ENCODE measurements at regions not wholly inside any gene's neighbourhood (a gene's known extent, or its start where the extent isn't known, plus 50 kb on each side); places are given as distances from the start of the nearest gene placed in this dataset.
"Not testable (repeated sequence)": the region's sequence is repeated elsewhere in the genome, so short reads cannot be mapped to it uniquely, and the experiment has no call there.

DNA sequence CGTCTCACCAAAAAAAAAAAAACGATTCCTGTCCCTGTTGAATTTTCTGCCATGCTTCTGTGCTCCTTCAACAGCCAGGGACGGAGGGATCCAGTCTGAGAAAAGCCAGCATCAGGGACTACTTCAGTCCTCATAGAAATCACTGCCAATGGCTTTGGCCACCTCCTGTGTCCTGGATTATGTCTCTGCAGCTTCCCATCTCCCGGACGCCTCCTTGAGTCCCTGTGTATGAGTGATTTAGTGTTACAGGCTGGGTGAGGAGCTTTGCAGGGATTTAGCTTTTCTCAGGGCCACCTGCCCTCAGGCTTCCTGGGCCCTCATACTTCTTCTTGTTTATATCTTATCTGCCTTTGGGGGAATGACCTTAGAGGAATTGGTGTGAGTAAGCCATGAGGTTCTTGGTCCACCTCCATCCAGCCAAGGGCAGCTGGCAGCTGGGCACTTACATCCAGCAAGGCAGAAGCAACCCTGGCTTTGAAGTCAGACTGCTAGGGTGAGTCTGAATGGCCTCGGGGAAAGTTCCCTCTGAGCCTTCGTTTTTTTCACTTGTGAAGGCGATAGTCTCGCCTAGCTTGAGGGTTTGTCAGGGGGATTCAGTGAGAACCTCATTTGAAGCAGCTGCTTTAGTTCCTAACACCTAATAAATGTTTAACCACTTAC, 65.6 kb downstream of the NPIPB11 start:
- H3K4me1 ChIP-seq; DNase-seq; intact Hi-C loops (cut with DNase I); H3K27me3 ChIP-seq; H3K4me3 ChIP-seq; H3K36me3 ChIP-seq; H3K9me3 ChIP-seq: not testable (repeated sequence)
- peak in 3 of 4 donors; percentile 18 to 67 (median 65) for TF ChIP-seq POLR2AphosphoS5 (IDR thresholded peaks at IDR 0.05)
- WGBS, 2 donors: 84 to 87% methylated on average over 9 of the region's 9 CpGs
- peak overlapping the region in 1 of 4 donors; percentile 25 for H3K27ac ChIP-seq

DNA sequence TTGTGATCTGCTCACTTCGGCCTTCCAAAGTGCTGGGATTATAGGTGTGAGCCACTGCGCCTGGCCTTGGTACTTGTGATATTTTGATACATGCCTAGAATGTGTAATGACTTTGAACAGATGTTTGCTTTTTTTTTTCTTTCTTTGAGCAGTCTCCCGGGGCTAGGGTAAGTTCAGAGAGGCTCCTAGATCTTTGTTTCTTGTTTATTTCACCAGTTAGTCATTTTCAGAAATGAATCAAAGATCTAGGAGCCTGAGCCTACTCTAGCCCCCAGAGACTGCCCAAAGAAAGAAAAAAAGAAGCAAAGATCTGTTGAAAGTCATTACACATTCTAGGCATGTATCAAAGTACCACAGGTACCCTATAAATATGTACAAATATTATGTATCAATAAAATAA, 66.3 kb downstream of the NPIPB11 start:
- H3K9me3 ChIP-seq; H3K4me1 ChIP-seq; DNase-seq; H3K27me3 ChIP-seq; H3K36me3 ChIP-seq; H3K4me3 ChIP-seq; H3K27ac ChIP-seq; intact Hi-C loops (cut with DNase I): not testable (repeated sequence)
- WGBS, 2 donors: 70 to 75% methylated on average over 3 of the region's 3 CpGs

DNA sequence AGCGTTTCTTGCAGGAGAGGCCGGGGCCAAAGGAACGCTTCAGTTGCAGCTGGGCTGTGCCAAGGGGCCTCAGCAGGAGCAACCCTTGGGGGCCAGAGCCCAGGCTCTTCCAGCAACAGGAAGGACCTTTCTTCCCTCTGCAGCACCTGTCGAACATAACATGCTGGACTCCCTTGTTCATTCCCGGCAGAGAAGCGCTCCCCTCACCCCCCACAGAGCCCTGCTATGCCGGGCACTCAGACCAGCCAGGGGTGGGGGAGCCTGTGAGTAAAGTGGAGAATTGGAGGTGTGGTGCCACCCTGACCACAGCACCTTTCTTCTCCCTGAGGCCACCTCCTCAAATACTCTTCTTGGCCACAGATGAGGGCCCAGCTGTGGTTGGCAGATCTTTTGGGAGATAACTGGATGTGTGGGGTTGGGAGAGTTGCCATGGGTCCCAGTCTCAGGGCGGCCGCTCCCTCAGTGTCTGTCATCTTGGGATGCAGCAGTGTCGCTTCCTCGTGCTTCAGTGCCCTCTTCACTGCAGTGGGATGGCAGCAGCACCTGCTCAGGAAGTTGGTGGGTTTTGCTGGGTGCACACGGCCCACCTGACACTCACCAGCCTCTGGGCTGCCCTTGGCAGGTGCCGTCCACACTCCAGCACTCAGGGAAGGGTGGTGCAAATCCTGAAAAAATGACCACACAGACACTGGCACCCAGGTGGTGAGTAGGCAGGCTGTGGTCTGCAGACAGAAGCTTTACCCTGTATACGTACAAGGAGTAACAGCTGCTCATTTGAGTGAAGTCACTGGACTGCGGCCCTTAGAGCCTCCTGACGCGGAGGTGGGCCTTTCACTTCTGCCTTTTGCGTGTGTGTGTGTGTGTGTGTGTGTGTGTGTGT, 67.5 kb downstream of the NPIPB11 start:
- H3K4me3 ChIP-seq; H3K27me3 ChIP-seq; H3K4me1 ChIP-seq; DNase-seq; H3K9me3 ChIP-seq; intact Hi-C loops (cut with DNase I); H3K27ac ChIP-seq; H3K36me3 ChIP-seq: not testable (repeated sequence)
- WGBS, 2 donors: 68 to 88% methylated on average over 18 of the region's 18 CpGs

DNA sequence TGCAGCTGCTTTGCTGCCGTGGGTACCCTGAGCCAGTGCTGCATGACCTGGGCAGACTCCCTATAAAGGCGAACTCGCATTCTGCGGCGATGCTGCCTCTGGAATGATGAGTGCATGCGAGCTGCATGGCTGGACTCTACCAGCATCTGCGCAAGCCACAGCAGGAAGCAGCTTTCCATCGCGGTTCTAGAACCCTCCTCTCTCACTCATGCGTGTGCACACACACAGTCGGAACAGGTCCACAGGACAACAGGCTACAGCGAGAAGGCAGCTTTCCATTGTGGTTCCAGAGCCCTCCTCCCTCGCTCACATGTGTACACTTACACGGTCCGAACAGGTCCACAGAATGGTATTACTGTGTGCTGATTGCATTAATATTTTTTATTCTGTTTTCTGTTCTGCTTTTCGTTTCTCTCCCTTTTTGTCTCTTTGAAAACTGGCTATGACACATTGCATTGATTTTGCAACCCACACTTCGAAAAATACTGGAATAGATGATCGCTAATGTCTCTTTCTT, 69.1 kb downstream of the NPIPB11 start:
- H3K4me3 ChIP-seq; H3K4me1 ChIP-seq; intact Hi-C loops (cut with DNase I); H3K27me3 ChIP-seq; DNase-seq; H3K9me3 ChIP-seq; H3K36me3 ChIP-seq; H3K27ac ChIP-seq: not testable (repeated sequence)
- 81 to 91% methylated on average over 18 of the region's 18 CpGs for WGBS, 2 donors

DNA sequence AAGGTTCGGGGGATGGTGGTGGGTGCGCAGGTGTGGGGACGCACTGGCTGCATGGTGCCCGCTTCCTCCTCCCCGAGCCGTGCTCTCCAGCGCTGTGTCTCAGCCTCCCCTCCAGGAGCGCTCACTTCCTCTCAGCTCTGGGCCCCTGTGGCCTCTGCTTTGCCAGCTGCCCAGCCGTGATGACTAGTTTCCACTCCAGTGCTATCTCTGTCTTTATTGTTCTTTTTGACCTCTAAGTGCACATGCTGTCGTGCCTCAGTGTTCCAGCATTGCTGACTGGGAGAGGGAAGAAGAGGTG, 71.0 kb downstream of the NPIPB11 start:
- H3K4me1 ChIP-seq; DNase-seq; H3K9me3 ChIP-seq; H3K27ac ChIP-seq; H3K36me3 ChIP-seq; H3K27me3 ChIP-seq; intact Hi-C loops (cut with DNase I); H3K4me3 ChIP-seq: not testable (repeated sequence)
- WGBS, 2 donors: 48 to 87% methylated on average over 10 of the region's 10 CpGs

DNA sequence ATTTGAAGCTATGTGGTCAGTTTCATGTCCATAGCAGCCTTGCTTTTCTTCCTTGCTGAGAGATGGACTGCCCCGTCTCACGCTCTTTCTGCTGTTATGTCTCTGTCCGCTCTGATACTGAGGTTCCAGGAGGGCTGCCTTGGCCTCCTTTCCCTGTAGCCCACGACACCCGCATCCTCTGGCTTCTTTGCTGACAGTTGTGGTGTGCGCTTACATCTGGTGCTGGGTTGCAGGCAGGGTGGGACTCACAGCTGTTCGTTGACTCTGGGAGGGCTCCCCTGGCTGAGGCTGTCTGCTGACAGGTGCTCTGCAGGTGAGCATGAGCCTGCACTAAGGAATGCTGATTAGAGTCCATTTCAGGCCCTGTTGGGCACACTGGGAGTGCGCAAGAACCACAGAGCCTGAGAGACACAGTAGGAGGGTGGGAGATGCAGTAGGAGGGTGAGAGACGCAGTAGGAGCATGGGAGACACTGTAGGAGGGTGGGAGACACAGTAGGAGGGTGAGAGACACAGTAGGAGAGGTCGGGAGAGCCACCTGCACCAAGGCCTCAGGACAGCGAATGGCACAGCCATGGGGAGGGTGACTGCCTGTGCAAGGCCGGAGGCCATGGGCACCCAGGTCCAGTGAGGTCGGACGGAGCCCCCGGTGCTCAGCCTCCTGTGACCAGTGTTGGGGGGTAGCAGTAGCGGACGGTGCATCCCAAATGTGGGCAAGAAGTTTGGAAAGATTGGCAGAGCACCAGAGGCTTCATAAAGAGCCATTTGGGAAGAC, 71.5 kb downstream of the NPIPB11 start:
- H3K9me3 ChIP-seq; H3K27me3 ChIP-seq; DNase-seq; H3K4me1 ChIP-seq; H3K36me3 ChIP-seq; intact Hi-C loops (cut with DNase I); H3K27ac ChIP-seq; H3K4me3 ChIP-seq: not testable (repeated sequence)
- WGBS, 2 donors: 92% methylated on average over 17 of the region's 17 CpGs

DNA sequence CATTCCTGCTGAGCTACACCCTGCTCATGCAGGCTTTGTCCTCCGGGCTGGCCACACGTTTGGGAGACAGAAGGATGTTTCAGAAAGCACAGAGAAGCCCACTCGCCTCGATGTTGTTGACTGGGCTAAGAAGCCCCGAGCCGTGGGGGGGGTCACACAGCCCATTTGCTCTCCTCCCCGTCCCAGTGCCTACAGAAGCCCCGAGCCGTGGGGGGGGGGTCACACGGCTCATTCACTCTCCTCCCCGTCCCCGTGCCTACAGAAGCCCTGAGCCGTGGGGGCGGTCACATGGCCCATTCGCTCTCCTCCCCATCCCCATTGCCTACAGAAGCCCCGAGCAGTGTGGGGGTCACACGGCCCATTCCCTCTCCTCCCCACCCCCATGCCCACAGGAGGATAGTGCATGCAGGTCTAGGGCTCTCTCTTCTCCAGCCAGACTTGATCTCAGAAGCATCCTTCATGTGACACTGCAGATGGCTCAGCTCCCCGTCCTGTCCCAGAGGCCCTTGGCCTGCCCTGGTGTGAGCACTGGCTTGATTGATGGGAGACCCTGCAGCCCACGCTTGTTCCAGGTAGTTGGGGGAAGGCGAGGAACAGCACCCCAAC, 72.9 kb downstream of the NPIPB11 start:
- H3K27ac ChIP-seq, H3K4me3 ChIP-seq: not testable (repeated sequence)

DNA sequence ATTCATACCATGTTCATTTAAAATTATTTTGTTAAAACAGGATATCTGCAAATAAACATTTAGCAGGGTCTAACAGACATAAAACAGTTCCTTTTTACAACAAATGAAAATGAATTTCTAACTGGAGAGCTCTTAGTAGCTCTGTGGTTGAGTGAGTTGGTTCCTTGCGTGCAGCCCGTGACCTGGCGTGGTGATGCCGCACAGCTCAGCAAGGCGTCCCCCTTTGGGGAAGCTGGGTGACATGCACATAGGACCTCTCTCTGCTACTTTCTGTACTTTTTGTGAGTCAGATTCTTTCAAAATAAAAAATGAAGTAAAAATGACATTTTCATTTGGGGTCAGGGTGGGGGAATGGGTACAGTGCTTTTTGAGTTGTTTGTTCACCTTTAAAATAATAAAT, 75.9 kb downstream of the NPIPB11 start:
- H3K36me3 ChIP-seq; H3K4me1 ChIP-seq; H3K9me3 ChIP-seq; H3K4me3 ChIP-seq; H3K27ac ChIP-seq; intact Hi-C loops (cut with DNase I); H3K27me3 ChIP-seq; DNase-seq: not testable (repeated sequence)
- 94 to 96% methylated on average over 5 of the region's 5 CpGs for WGBS, 2 donors

More for the DNA sequence above, 72.9 kb downstream of the NPIPB11 start:
- DNase-seq; H3K36me3 ChIP-seq; H3K4me1 ChIP-seq; H3K9me3 ChIP-seq; H3K27me3 ChIP-seq; intact Hi-C loops (cut with DNase I): not testable (repeated sequence)
- WGBS, 2 donors: 91 to 92% methylated on average over 20 of the region's 20 CpGs

DNA sequence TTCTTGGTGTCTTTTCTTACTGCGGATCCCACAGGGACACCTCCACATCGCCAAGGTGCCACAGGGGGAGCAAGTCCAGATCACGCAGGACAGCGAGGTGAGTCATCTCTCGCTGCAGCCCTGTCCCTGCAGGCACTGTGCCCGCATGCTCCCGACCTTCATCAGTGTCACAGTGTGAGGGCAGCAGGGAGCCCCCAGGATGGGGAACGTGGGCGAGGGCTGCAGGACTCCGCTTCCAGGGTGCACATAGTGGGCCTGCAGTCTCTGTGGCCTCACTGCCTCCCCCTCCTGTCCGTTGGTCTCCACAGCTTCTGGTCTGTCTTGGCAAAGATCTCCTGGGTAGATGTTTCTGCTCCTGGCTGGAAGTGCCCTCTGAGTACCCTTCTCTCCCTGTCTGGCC, 78.0 kb downstream of the NPIPB11 start:
- H3K27me3 ChIP-seq; H3K27ac ChIP-seq; intact Hi-C loops (cut with DNase I); DNase-seq; H3K4me3 ChIP-seq; H3K36me3 ChIP-seq; H3K9me3 ChIP-seq: not testable (repeated sequence)
- WGBS, 2 donors: 75 to 88% methylated on average over 11 of the region's 11 CpGs
- H3K4me1 ChIP-seq: peaks cover 0 to 14% (median 4%) of the 10 kb centered on the region in 4 donors

DNA sequence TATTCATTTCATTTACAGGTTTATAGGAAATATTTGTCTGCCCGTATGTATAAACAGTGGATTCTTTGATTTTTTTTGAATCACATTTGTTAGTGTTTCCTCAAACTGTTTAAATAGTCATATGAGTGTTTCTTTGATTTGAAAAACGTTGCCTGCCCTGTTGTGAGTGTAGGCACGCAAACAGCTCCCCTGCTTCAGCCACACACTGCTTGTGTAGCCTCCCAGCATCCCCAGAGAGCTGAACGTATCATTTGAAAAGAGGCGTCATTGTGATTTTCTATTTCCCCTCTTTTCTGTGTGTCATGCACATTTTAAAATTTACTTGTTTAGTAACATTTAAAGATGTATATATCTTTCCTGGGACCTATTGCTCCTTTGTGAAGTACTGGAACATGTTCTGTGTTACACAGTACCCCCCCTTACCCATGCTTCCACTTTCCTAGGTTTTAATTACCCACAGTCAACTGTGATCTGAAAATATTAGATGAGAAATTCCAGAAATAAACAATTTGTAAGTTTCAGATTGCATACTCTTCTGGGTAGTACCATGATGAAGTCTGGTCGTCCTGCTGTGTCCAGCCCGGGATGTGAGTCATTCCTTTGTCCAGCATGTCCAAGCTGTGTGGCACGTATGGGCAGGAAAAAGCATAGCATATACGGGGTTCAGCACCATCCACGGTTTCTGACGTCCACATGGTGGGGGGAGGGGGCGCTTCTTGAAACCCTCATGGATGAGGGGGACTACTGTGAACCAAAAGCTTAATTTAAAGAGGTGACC, 78.7 kb downstream of the NPIPB11 start:
- peaks cover 0 to 14% (median 6%) of the 10 kb centered on the region in 4 donors for H3K4me1 ChIP-seq
- H3K4me3 ChIP-seq; H3K9me3 ChIP-seq; H3K27ac ChIP-seq; intact Hi-C loops (cut with DNase I); H3K27me3 ChIP-seq; DNase-seq; H3K36me3 ChIP-seq: not testable (repeated sequence)
- 57 to 73% methylated on average over 12 of the region's 12 CpGs for WGBS, 2 donors

DNA sequence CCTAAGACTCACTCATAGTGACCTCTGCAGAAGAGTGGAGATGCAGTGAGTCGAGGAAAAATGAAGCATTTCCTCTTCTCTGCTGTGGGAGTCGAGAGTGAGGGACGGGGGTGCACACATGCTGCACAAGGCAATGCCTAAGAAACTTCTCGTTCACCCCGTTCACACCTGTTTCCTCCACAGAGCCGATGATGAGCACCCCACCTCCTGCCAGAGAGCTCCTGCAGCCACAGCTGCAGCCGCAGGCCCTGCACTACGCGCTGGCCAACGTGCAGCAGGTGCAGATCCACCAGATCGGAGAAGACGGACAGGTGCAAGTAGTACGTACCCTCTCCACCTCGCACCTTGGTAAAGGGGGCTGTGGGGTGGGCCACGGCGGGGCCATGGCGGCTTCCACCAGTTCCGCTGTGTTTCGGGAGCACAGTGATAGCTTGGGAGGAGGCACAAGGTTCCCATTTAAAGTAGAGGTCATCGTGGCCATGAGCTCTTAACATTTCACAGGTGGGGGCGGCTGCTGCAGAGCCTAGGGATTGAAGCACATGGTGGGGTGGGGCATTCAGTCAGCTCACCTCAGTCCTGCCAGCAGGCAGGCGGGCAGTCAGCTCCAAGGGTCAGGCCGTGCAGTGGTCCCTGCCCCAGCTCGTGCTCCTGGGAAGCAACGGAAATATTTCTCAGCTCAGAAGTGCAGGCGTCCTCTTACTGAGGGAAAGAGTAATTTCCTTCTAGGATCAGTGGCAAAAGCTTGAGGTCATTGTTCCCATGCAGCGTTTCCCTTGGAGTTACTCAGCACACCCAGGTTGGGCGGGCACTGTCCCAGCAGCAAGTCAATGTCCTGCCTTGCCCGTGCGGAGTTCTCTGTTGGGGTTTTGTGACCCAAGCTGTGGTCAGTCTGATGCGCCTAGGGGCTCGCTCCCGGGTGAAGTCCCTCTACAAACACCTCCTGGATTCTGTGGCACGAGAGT, 80.1 kb downstream of the NPIPB11 start:
- H3K4me3 ChIP-seq; H3K36me3 ChIP-seq; DNase-seq; H3K9me3 ChIP-seq; H3K27me3 ChIP-seq; H3K27ac ChIP-seq; intact Hi-C loops (cut with DNase I): not testable (repeated sequence)
- H3K4me1 ChIP-seq: peaks cover 0 to 14% (median 6%) of the 10 kb centered on the region in 4 donors
- 81 to 88% methylated on average over 31 to 33 of the region's 34 CpGs for WGBS, 2 donors

Data from sigmoid colon (tissue), 6 donors.